Caco-2 (cell line): ENCODE measurements at regions not wholly inside any gene's neighbourhood (a gene's known extent, or its start where the extent isn't known, plus 50 kb on each side); places are given as distances from the start of the nearest gene placed in this dataset.

Experiments
- BruUV-seq: library from RNA; stranded (reverse); fragments of 400-500 nt; replicated peaks from 2 replicates; lab custom pipeline; 2021; lab: Mats Ljungman, UMichigan
- CTCF ChIA-PET: fragments of 300-600 bp; sonication (Branson Sonifier 250); formaldehyde crosslinking; loops from one replicate; lab custom pipeline; 2022; ENCODE audit warnings: antibody characterized with exemption; lab: Charles Lee
- POLR2A ChIA-PET: fragments of 300-600 bp; sonication (Branson Sonifier 250); formaldehyde crosslinking; loops from one replicate; lab custom pipeline; 2022; ENCODE audit warnings: antibody characterized with exemption; lab: Charles Lee
- DNase-seq, 2 experiments: peaks; one replicate each; pipeline versions ENCODE4 v3.0.0 to v3.0.0-alpha.2; 2020 to 2022
- H3K27me3 ChIP-seq: replicated peaks from 2 replicates; pipeline ENCODE4 v1.6.0; 2011; ENCODE audit warnings: low read length; ENCODE audit not compliant: control insufficient read depth, insufficient read depth
- H3K36me3 ChIP-seq: 2 replicates; pipeline ENCODE4 v1.5.1; 2011; ENCODE audit warnings: low read length; ENCODE audit not compliant: control insufficient read depth, insufficient read depth
- H3K4me1 ChIP-seq: fragments of 250-450 bp; sonication (Bioruptor Pico); 2 replicates; pipeline ENCODE4 v1.5.1; 2020; ENCODE audit warnings: mild to moderate bottlenecking
- H3K4me3 ChIP-seq: 2 replicates; pipeline ENCODE4 v1.5.1; 2011; ENCODE audit warnings: low read depth, mild to moderate bottlenecking, control low read depth, low read length
- H3K9me3 ChIP-seq: fragments of 250-450 bp; sonication (Bioruptor Pico); 2 replicates; pipeline ENCODE4 v1.5.1; 2020; ENCODE audit warnings: mild to moderate bottlenecking, moderate library complexity
- H3K27ac Mint-ChIP-seq: one replicate; pipeline ENCODE4 v1.8.0; 2022; ENCODE audit warnings: mixed read lengths; ENCODE audit not compliant: unreplicated experiment
- H3K27me3 Mint-ChIP-seq: one replicate; pipeline ENCODE4 v1.8.0; 2022; ENCODE audit warnings: mixed read lengths; ENCODE audit not compliant: insufficient read depth, unreplicated experiment
- H3K36me3 Mint-ChIP-seq: one replicate; pipeline ENCODE4 v1.8.0; 2022; ENCODE audit warnings: mild to moderate bottlenecking, mixed read lengths; ENCODE audit not compliant: insufficient read depth, unreplicated experiment
- H3K4me1 Mint-ChIP-seq: one replicate; pipeline ENCODE4 v1.8.0; 2022; ENCODE audit warnings: low read depth, mixed read lengths; ENCODE audit not compliant: unreplicated experiment
- H3K4me3 Mint-ChIP-seq: one replicate; pipeline ENCODE4 v1.8.0; 2022; ENCODE audit warnings: mild to moderate bottlenecking, moderate library complexity, mixed read lengths; ENCODE audit not compliant: unreplicated experiment
- H3K9me3 Mint-ChIP-seq: one replicate; pipeline ENCODE4 v1.8.0; 2022; ENCODE audit warnings: mixed read lengths; ENCODE audit not compliant: unreplicated experiment
- CTCF ChIP-seq, 2 experiments: fragments of 200-600 bp in 1 of 2; IDR thresholded peaks; 1 replicate in 1 of 2; 2 replicates in 1 of 2; pipeline versions ENCODE4 v1.5.1 to v1.8.0; 2011 to 2022; ENCODE audit warnings: antibody characterized with exemption in 1 of 2, control low read depth in 1 of 2, inconsistent platforms in 1 of 2, low read depth in 1 of 2, low read length in 1 of 2, mild to moderate bottlenecking in 1 of 2, moderate library complexity in 1 of 2; ENCODE audit not compliant: insufficient read depth in 1 of 2, severe bottlenecking in 1 of 2, unreplicated experiment in 1 of 2
- intact Hi-C: fragments of 100-400 bp; cut with micrococcal nuclease; formaldehyde crosslinking; loops from one replicate; pipeline ENCODE4 v1.10.0; 2022; ENCODE audit not compliant: unreplicated experiment

- no peaks in the 10 kb centered on the region for H3K9me3 ChIP-seq
- H3K27me3 Mint-ChIP-seq: no peaks in the 10 kb centered on the region
These were observed 74.5 kb upstream of the TBCA start for GRCh38 chr5:77850536-77851175.

GRCh38 chr5:77849308-77849900, 73.3 kb upstream of the TBCA start:
- no peak overlapping the region for H3K4me3 Mint-ChIP-seq
- Histone ChIP-seq H3K4me1 (no peaks in the 10 kb centered on the region), H3K4me3 (no peak overlapping the region), H3K36me3 (no peaks in the 10 kb centered on the region), H3K9me3 (no peaks in the 10 kb centered on the region), H3K27me3 (no peaks in the 10 kb centered on the region)
- H3K36me3 Mint-ChIP-seq: no peaks in the 10 kb centered on the region
- H3K4me1 Mint-ChIP-seq: no peaks in the 10 kb centered on the region
- POLR2A ChIA-PET: no interaction called here
- H3K27me3 Mint-ChIP-seq: no peaks in the 10 kb centered on the region
- H3K27ac Mint-ChIP-seq: no peak overlapping the region
- H3K9me3 Mint-ChIP-seq: no peaks in the 10 kb centered on the region
- CTCF ChIA-PET: no interaction called here
- no peak for DNase-seq
- intact Hi-C loops: no loop called here
- no TSS peak for BruUV-seq
- no peak for TF ChIP-seq CTCF (IDR thresholded peaks at IDR 0.05; ENCODE audit: insufficient read depth in 1 of 2, low read depth in 1 of 2, low read length in 1 of 2, severe bottlenecking in 1 of 2, unreplicated experiment in 1 of 2)

More at GRCh38 chr5:77850536-77851175, 74.5 kb upstream of the TBCA start:
- no peak overlapping the region for H3K4me3 Mint-ChIP-seq
- Histone ChIP-seq H3K27me3 (no peaks in the 10 kb centered on the region), H3K4me1 (no peaks in the 10 kb centered on the region), H3K4me3 (no peak overlapping the region), H3K36me3 (no peaks in the 10 kb centered on the region)
- POLR2A ChIA-PET: no interaction called here
- intact Hi-C loops: no loop called here
- no peaks in the 10 kb centered on the region for H3K36me3 Mint-ChIP-seq
- H3K27ac Mint-ChIP-seq: no peak overlapping the region
- no peaks in the 10 kb centered on the region for H3K4me1 Mint-ChIP-seq
- CTCF ChIA-PET: no interaction called here
- no TSS peak for BruUV-seq
- H3K9me3 Mint-ChIP-seq: no peaks in the 10 kb centered on the region
- no peak for DNase-seq
- no peak for TF ChIP-seq CTCF (IDR thresholded peaks at IDR 0.05; ENCODE audit: insufficient read depth in 1 of 2, low read depth in 1 of 2, low read length in 1 of 2, severe bottlenecking in 1 of 2, unreplicated experiment in 1 of 2)

DNA sequence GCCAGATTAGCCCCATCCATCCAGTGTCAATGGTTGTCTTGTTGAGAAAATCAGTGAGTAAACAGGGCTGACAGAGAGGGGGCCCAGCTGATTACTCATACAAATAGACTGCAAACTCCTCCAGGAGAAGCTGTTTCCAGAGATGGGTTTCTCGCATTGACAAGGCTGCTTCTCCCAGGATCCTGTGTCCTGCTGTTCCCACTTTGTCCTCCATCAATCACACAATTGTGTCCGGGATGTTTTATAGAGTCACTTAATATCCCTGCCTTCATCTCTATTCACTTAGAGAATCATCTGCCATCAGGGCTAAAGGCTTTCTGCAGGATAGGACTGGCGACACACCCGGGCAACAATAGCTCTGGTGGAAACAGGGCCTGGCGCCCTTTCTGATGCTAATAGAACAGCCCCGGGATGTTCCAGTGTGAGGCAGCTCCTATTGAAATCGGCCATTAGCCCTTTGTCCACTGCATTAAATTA, 71.7 kb upstream of the TBCA start:
- Mint-ChIP-seq H3K9me3 (no peaks in the 10 kb centered on the region), H3K4me1 (no peaks in the 10 kb centered on the region), H3K27ac (no peak overlapping the region), H3K36me3 (no peaks in the 10 kb centered on the region), H3K27me3 (no peaks in the 10 kb centered on the region), H3K4me3 (no peak overlapping the region)
- Histone ChIP-seq H3K9me3 (no peaks in the 10 kb centered on the region), H3K36me3 (no peaks in the 10 kb centered on the region), H3K4me1 (no peaks in the 10 kb centered on the region), H3K4me3 (no peak overlapping the region), H3K27me3 (no peaks in the 10 kb centered on the region)
- no TSS peak for BruUV-seq
- ChIA-PET POLR2A (no interaction called here), CTCF (no interaction called here)
- intact Hi-C loops: no loop called here
- no peak for DNase-seq
- no peak for TF ChIP-seq CTCF (IDR thresholded peaks at IDR 0.05; ENCODE audit: insufficient read depth in 1 of 2, low read depth in 1 of 2, low read length in 1 of 2, severe bottlenecking in 1 of 2, unreplicated experiment in 1 of 2)
